ENCODE measurements at regions not wholly inside any gene's neighbourhood (a gene's known extent, or its start where the extent isn't known, plus 50 kb on each side); places are given as distances from the start of the nearest gene placed in this dataset.

GRCh38 chr13:62321139-62321538 lies 905.5 kb upstream of the PCDH20 start:
- Histone ChIP-seq H3K9me3 (ENCODE audit: low read length) (no peaks in the 10 kb centered on the region), H3K36me3 (replicated peaks in 1 of 2; ENCODE audit: control insufficient read depth in 1 of 2, insufficient read depth in 2 of 2, low read length in 2 of 2) (no peaks in the 10 kb centered on the region), H3K9ac (ENCODE audit: insufficient read depth, low read depth, low read length) (no peak overlapping the region), H3K4me3 (replicated peaks in 1 of 3; ENCODE audit: insufficient read depth in 1 of 3, low read depth in 2 of 3, low read length in 3 of 3) (no peak overlapping the region), H3K4me1 (ENCODE audit: insufficient read depth, low read length) (no peaks in the 10 kb centered on the region), H3K27me3 (ENCODE audit: control insufficient read depth in 1 of 2, insufficient read depth in 2 of 2, low read length in 2 of 2) (no peaks in the 10 kb centered on the region), H2AFZ (ENCODE audit: low read length) (no peak overlapping the region), H3K4me2 (ENCODE audit: low read depth, low read length) (no peak overlapping the region), H4K20me1 (ENCODE audit: insufficient read depth, low read length) (no peaks in the 10 kb centered on the region), H3K27ac (ENCODE audit: extremely low read length, insufficient read depth, low read length) (no peak overlapping the region), H3K79me2 (ENCODE audit: insufficient read depth, low read length) (no peaks in the 10 kb centered on the region)
- TF ChIP-seq KLF6 (CRISPR knock-in tag; IDR thresholded peaks at IDR 0.05) (no peak), ZNF274 (CRISPR knock-in tag; IDR thresholded peaks at IDR 0.05) (no peak), ARID3A (IDR thresholded peaks at IDR 0.05; ENCODE audit: low read depth, low read length) (no peak), MED13 (CRISPR knock-in tag; IDR thresholded peaks at IDR 0.05) (no peak), SOX5 (CRISPR knock-in tag; IDR thresholded peaks at IDR 0.05; ENCODE audit: borderline replicate concordance) (no peak), ZNF282 (IDR thresholded peaks at IDR 0.05; ENCODE audit: partially characterized antibody) (no peak), ZFP1 (CRISPR knock-in tag; IDR thresholded peaks at IDR 0.05) (no peak), HDAC1 (CRISPR knock-in tag; IDR thresholded peaks at IDR 0.05) (no peak), HNF4A (CRISPR knock-in tag; IDR thresholded peaks at IDR 0.05) (no peak), ZMYM3 (CRISPR knock-in tag; IDR thresholded peaks at IDR 0.05) (no peak), CENPBD1 (CRISPR knock-in tag; IDR thresholded peaks at IDR 0.05; ENCODE audit: borderline replicate concordance, low read depth) (no peak), EEA1 (CRISPR knock-in tag; IDR thresholded peaks at IDR 0.05; ENCODE audit: borderline replicate concordance) (no peak), SAP130 (CRISPR knock-in tag; IDR thresholded peaks at IDR 0.05; ENCODE audit: low read depth) (no peak), ZGPAT (CRISPR knock-in tag; IDR thresholded peaks at IDR 0.05) (no peak), NFYB (CRISPR knock-in tag; IDR thresholded peaks at IDR 0.05) (no peak), TIGD3 (CRISPR knock-in tag; IDR thresholded peaks at IDR 0.05; ENCODE audit: borderline replicate concordance) (no peak), ZFAT (CRISPR knock-in tag; conservative IDR thresholded peaks at IDR 0.05) (no peak)
- 0% methylated on average over 1 of the region's 1 CpG for WGBS (ENCODE audit: low lambda C conversion rate)
- BruUV-seq (replicated peaks) = no TSS peak
- in situ Hi-C loops (cut with HindIII; ENCODE audit: extremely low pct_ligation_motif_present, low pct_unique_long_range_greater_than_20kb) = no loop called here
- CTCF ChIA-PET (ENCODE audit: low intra/inter-chr PET ratio, low total read pairs) = no interaction called here
- POLR2A ChIA-PET = no interaction called here
- DNase-seq (ENCODE audit: low spot score) = no peak
- no peak for FAIRE-seq
- intact Hi-C loops (cut with micrococcal nuclease; ENCODE audit: unreplicated experiment) = loop anchor here (5.0 kb wide), 1 partner anchor 1136 kb away; no protein-coding TSS in a partner anchor
- ATAC-seq = no peak
